Tibial nerve (tissue), 4 donors: ENCODE measurements at regions not wholly inside any gene's neighbourhood (a gene's known extent, or its start where the extent isn't known, plus 50 kb on each side); places are given as distances from the start of the nearest gene placed in this dataset.

Experiments
- DNase-seq, 2 donors: peaks; one replicate each; pipeline ENCODE4 v3.0.0-alpha.2; 2019; ENCODE audit warnings: low spot score in 2 of 2
- H3K27ac ChIP-seq, 4 donors: fragments of 200-600 bp; sonication (generic) in 3 of 4; one replicate each; pipeline ENCODE4 v1.5.1; 2017 to 2019; ENCODE audit warnings: mild to moderate bottlenecking in 1 of 4
- H3K27me3 ChIP-seq, 2 donors: fragments of 200-600 bp; sonication (generic) in 1 of 2; one replicate each; pipeline versions ENCODE4 v1.5.1 to v1.6.0; 2017 to 2019
- H3K36me3 ChIP-seq, 3 donors: fragments of 200-600 bp; sonication (generic); one replicate each; pipeline ENCODE4 v1.5.1; 2018 to 2019
- H3K4me1 ChIP-seq, 4 donors: fragments of 200-600 bp; sonication (generic) in 3 of 4; one replicate each; pipeline ENCODE4 v1.5.1; 2017 to 2019
- H3K4me3 ChIP-seq, 4 donors: fragments of 200-600 bp; sonication (generic) in 3 of 4; one replicate each; pipeline ENCODE4 v1.5.1; 2017 to 2019; ENCODE audit warnings: mild to moderate bottlenecking in 1 of 4, moderate library complexity in 1 of 4
- H3K9me3 ChIP-seq, 4 donors: fragments of 200-600 bp; sonication (generic) in 3 of 4; one replicate each; pipeline ENCODE4 v1.5.1; 2017 to 2019
- CTCF ChIP-seq, 5 experiments: fragments of 200-600 bp in 3 of 5; fragments of 450-650 bp in 2 of 5; sonication (generic) in 3 of 5; IDR thresholded peaks; one replicate each; pipeline ENCODE4 v1.5.1; 2016 to 2019; ENCODE audit warnings: antibody characterized with exemption in 5 of 5, mild to moderate bottlenecking in 3 of 5, moderate library complexity in 2 of 5
- EP300 ChIP-seq, 2 donors: sonication (generic); formaldehyde crosslinking; IDR thresholded peaks; one replicate each; pipeline ENCODE4 v1.6.1; 2017; ENCODE audit warnings: antibody characterized with exemption in 2 of 2, mild to moderate bottlenecking in 1 of 2
- POLR2A ChIP-seq, 2 donors: fragments of 450-650 bp; IDR thresholded peaks; one replicate each; pipeline ENCODE4 v1.6.1; 2017; ENCODE audit warnings: antibody characterized with exemption in 2 of 2, mild to moderate bottlenecking in 2 of 2, moderate library complexity in 2 of 2
- WGBS, 2 donors: methylation state at CpG; one replicate each; pipeline ENCODE4 v1.1.5; 2018; 5-methylcytosine and 5-hydroxymethylcytosine counted together

DNA sequence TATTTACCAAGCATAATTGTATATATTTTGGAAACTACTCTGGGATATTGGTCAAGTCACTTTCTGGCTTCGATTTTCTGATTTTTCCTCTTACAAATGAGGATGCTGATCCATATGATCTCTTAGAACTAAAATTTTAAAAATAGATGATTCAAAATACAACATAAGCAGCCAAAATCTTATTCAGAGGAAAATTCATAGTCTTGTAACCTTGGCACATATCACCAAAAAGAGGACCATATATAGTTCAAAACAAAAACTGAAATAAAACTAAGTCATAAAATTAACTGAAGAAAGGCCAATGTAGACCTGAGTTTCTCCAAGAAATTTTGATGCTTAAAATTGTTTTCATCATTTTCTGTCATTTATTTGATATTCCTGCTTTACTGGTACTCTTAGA, 768.3 kb downstream of the SORCS3 start:
- no peaks in the 10 kb centered on the region for H3K4me1 ChIP-seq
- no peak overlapping the region for H3K4me3 ChIP-seq
- no peaks in the 10 kb centered on the region for H3K36me3 ChIP-seq
- H3K27ac ChIP-seq = no peak overlapping the region
- DNase-seq = no peak
- 66 to 67% methylated on average over 1 of the region's 1 CpG for WGBS, 2 donors
- no peaks in the 10 kb centered on the region for H3K27me3 ChIP-seq
- TF ChIP-seq CTCF (IDR thresholded peaks at IDR 0.05) (no peak), POLR2A (IDR thresholded peaks at IDR 0.05) (no peak), EP300 (IDR thresholded peaks at IDR 0.05) (no peak)
- peaks cover 0 to 11% (median 0%) of the 10 kb centered on the region in 4 donors for H3K9me3 ChIP-seq

GRCh38 chr10:105406488-105406887, 765.4 kb downstream of the SORCS3 start:
- no peak overlapping the region for H3K27ac ChIP-seq
- no peaks in the 10 kb centered on the region for H3K36me3 ChIP-seq
- 80 to 83% methylated on average over 2 of the region's 2 CpGs for WGBS, 2 donors
- no peaks in the 10 kb centered on the region for H3K27me3 ChIP-seq
- peaks cover 0 to 11% (median 0%) of the 10 kb centered on the region in 4 donors for H3K9me3 ChIP-seq
- no peak for DNase-seq
- H3K4me3 ChIP-seq = no peak overlapping the region
- TF ChIP-seq EP300 (IDR thresholded peaks at IDR 0.05) = no peak
- TF ChIP-seq POLR2A (IDR thresholded peaks at IDR 0.05) = no peak
- no peak for TF ChIP-seq CTCF (IDR thresholded peaks at IDR 0.05)
- no peaks in the 10 kb centered on the region for H3K4me1 ChIP-seq

DNA sequence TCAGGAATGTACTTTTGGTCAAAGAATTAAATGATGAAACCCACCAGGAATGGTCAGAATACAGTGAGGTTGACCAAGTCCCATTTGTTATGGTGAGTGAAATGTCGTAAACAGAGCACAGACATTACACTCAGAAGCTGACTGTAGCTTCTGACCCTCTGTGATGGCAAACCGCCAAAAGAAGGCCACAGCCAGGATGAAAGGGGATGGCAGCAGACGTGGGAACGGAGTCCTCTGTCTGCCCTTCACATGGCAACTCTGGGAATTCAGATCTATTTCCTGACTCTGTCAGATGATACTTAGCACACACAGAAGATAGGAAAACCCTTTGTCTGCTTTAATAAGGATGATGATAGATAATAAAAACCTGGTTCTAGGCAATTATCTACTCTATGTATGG, 757.1 kb downstream of the SORCS3 start:
- TF ChIP-seq POLR2A (IDR thresholded peaks at IDR 0.05) = no peak
- TF ChIP-seq EP300 (IDR thresholded peaks at IDR 0.05) = no peak
- TF ChIP-seq CTCF (IDR thresholded peaks at IDR 0.05) = no peak
- Histone ChIP-seq H3K27ac (no peak overlapping the region), H3K4me3 (no peak overlapping the region), H3K36me3 (no peaks in the 10 kb centered on the region), H3K9me3 (no peaks in the 10 kb centered on the region), H3K4me1 (no peaks in the 10 kb centered on the region), H3K27me3 (no peaks in the 10 kb centered on the region)
- no peak for DNase-seq
- WGBS, 2 donors = 31 to 39% methylated on average over 4 of the region's 4 CpGs

GRCh38 chr10:105391670-105392351, 750.7 kb downstream of the SORCS3 start:
- Histone ChIP-seq H3K36me3 (no peaks in the 10 kb centered on the region), H3K4me3 (no peak overlapping the region), H3K4me1 (no peaks in the 10 kb centered on the region), H3K27ac (no peak overlapping the region), H3K9me3 (no peaks in the 10 kb centered on the region), H3K27me3 (no peaks in the 10 kb centered on the region)
- whole genome bisulfite sequencing, 2 donors = 91 to 92% methylated on average over 12 of the region's 12 CpGs
- no peak for TF ChIP-seq CTCF (IDR thresholded peaks at IDR 0.05)
- no peak for TF ChIP-seq EP300 (IDR thresholded peaks at IDR 0.05)
- no peak for TF ChIP-seq POLR2A (IDR thresholded peaks at IDR 0.05)
- no peak for DNase-seq

- DNase-seq = no peak
- 91 to 96% methylated on average over 3 of the region's 3 CpGs for WGBS, 2 donors
- H3K9me3 ChIP-seq = no peaks in the 10 kb centered on the region
- no peak overlapping the region for H3K4me3 ChIP-seq
- no peaks in the 10 kb centered on the region for H3K4me1 ChIP-seq
- H3K36me3 ChIP-seq = no peaks in the 10 kb centered on the region
- no peak overlapping the region for H3K27ac ChIP-seq
- TF ChIP-seq POLR2A (IDR thresholded peaks at IDR 0.05) (no peak), CTCF (IDR thresholded peaks at IDR 0.05) (no peak), EP300 (IDR thresholded peaks at IDR 0.05) (no peak)
- H3K27me3 ChIP-seq = no peaks in the 10 kb centered on the region
These were observed 746.9 kb downstream of the SORCS3 start for GRCh38 chr10:105387971-105388370.
